ENCODE measurements at regions not wholly inside any gene's neighbourhood (a gene's known extent, or its start where the extent isn't known, plus 50 kb on each side); places are given as distances from the start of the nearest gene placed in this dataset.

GRCh38 chr1:4424254-4424653, 230.2 kb upstream of the AJAP1 start:
- no peak for ATAC-seq
- ChIA-PET CTCF (no interaction called here), POLR2A (no interaction called here)
- H3K4me1 Mint-ChIP-seq, result no peaks in the 10 kb centered on the region
- peaks cover 6% of the 10 kb centered on the region for H3K27me3 Mint-ChIP-seq
- peaks cover 12% of the 10 kb centered on the region for H3K9me3 Mint-ChIP-seq (ENCODE audit: low read depth)
- DNase-seq, result no peak
- no peaks in the 10 kb centered on the region for H3K36me3 Mint-ChIP-seq (ENCODE audit: low read depth)
- intact Hi-C loops (cut with DNase I, micrococcal nuclease), result no loop called here
- no peak overlapping the region for H3K4me3 Mint-ChIP-seq
- H3K27ac Mint-ChIP-seq, result no peak overlapping the region

DNA sequence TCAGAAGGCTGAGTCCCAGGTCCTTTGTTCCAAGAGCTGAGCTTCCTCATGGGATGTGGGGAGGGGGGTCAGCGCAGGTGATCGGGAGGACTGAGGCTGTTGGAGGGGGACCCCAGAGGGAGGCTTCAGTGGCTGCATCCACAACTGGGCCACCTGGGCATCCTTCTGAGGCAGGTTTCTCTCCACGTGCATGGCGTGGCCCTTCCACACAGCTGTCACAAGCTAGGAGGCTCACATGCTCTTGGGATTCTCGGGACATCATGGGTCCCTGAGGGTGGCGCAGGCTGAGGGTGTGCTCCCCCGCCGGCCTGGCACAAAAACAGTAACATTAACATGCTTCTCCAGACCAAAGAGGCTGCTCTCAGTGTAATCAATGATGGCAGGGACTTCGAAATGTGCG, 229.6 kb upstream of the AJAP1 start:
- Mint-ChIP-seq H3K27ac (no peak overlapping the region), H3K9me3 (ENCODE audit: low read depth) (peaks cover 9% of the 10 kb centered on the region), H3K27me3 (peaks cover 4% of the 10 kb centered on the region), H3K4me1 (no peaks in the 10 kb centered on the region), H3K36me3 (ENCODE audit: low read depth) (no peaks in the 10 kb centered on the region), H3K4me3 (no peak overlapping the region)
- CTCF ChIA-PET, result no interaction called here
- no peak for ATAC-seq
- intact Hi-C loops (cut with DNase I, micrococcal nuclease), result no loop called here
- POLR2A ChIA-PET, result no interaction called here
- DNase-seq, result no peak

DNA sequence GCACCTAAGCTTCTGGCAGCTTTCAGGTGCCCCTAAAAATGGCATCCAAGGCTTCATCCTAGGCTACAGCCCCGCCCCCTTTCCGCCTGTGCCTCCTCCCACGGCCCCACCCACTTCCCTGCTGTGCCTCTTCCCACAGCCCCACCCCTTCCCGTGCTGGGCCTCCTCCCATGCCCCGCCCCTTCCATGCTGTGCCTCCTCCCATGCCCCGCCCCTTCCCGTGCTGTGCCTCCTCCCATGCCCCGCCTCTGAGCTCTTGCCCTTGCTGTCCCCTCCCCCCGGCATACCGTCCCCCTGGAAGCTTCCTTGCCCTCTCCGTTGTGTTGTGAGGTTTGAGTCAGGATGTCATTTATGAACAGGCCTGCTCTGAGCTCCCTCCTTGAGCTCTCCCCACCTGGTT, 228.5 kb upstream of the AJAP1 start:
- intact Hi-C loops (cut with DNase I, micrococcal nuclease), result no loop called here
- peak; percentile 44 for DNase-seq
- no peak overlapping the region for H3K27ac Mint-ChIP-seq
- no peaks in the 10 kb centered on the region for H3K4me1 Mint-ChIP-seq
- ATAC-seq, result no peak
- ChIA-PET POLR2A (no interaction called here), CTCF (interaction anchor here (0.7 kb wide), 1 partner anchor 764 kb away, joined by 4 read pairs; no protein-coding TSS in a partner anchor)
- peaks cover 2% of the 10 kb centered on the region for H3K27me3 Mint-ChIP-seq
- no peak overlapping the region for H3K4me3 Mint-ChIP-seq
- H3K9me3 Mint-ChIP-seq (ENCODE audit: low read depth), result peaks cover 3% of the 10 kb centered on the region
- no peaks in the 10 kb centered on the region for H3K36me3 Mint-ChIP-seq (ENCODE audit: low read depth)

GRCh38 chr1:4428711-4429110, 225.7 kb upstream of the AJAP1 start:
- Mint-ChIP-seq H3K27me3 (no peaks in the 10 kb centered on the region), H3K36me3 (ENCODE audit: low read depth) (no peaks in the 10 kb centered on the region), H3K9me3 (ENCODE audit: low read depth) (peaks cover 3% of the 10 kb centered on the region), H3K4me1 (no peaks in the 10 kb centered on the region), H3K4me3 (no peak overlapping the region), H3K27ac (no peak overlapping the region)
- intact Hi-C loops (cut with DNase I, micrococcal nuclease), result no loop called here
- ChIA-PET POLR2A (no interaction called here), CTCF (no interaction called here)
- ATAC-seq (no peak), DNase-seq (no peak)

GRCh38 chr1:4430406-4431365, 223.7 kb upstream of the AJAP1 start:
- Mint-ChIP-seq H3K27me3 (no peaks in the 10 kb centered on the region), H3K27ac (no peak overlapping the region), H3K36me3 (ENCODE audit: low read depth) (no peaks in the 10 kb centered on the region), H3K4me3 (no peak overlapping the region), H3K4me1 (no peaks in the 10 kb centered on the region), H3K9me3 (ENCODE audit: low read depth) (peaks cover 3% of the 10 kb centered on the region)
- ChIA-PET CTCF (no interaction called here), POLR2A (no interaction called here)
- ATAC-seq (no peak), DNase-seq (no peak)
- intact Hi-C loops (cut with DNase I, micrococcal nuclease), result no loop called here

- intact Hi-C loops (cut with DNase I, micrococcal nuclease), result no loop called here
- CTCF ChIA-PET, result no interaction called here
- no peak for ATAC-seq
- POLR2A ChIA-PET, result no interaction called here
- H3K27ac Mint-ChIP-seq, result no peak overlapping the region
- H3K9me3 Mint-ChIP-seq (ENCODE audit: low read depth), result peaks cover 3% of the 10 kb centered on the region
- DNase-seq, result no peak
- no peaks in the 10 kb centered on the region for H3K4me1 Mint-ChIP-seq
- H3K4me3 Mint-ChIP-seq, result no peak overlapping the region
- H3K27me3 Mint-ChIP-seq, result no peaks in the 10 kb centered on the region
- no peaks in the 10 kb centered on the region for H3K36me3 Mint-ChIP-seq (ENCODE audit: low read depth)
These were observed 222.9 kb upstream of the AJAP1 start for GRCh38 chr1:4431491-4431890.

DNA sequence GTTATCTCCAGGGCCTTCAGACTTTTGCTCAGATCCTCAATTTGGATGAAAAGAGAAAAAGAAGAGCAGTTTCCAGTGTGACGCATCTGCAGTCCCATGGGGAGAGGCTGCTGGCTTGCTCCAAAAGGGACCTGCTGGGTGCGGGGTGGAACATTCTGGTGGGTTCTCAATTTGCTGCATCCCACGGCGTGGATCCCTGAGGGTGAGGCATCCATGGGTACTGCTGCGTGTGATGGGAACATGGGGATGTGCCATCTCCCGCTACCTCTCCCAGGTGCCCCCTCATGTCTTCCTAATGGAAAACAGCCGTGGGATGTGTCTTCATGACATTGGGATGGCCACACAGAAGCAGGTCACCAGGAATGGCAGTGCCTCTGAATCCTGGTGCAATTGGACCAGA, 221.3 kb upstream of the AJAP1 start:
- POLR2A ChIA-PET, result no interaction called here
- Mint-ChIP-seq H3K4me1 (no peaks in the 10 kb centered on the region), H3K27me3 (peaks cover 2% of the 10 kb centered on the region), H3K36me3 (ENCODE audit: low read depth) (no peaks in the 10 kb centered on the region), H3K4me3 (no peak overlapping the region), H3K9me3 (ENCODE audit: low read depth) (no peaks in the 10 kb centered on the region), H3K27ac (no peak overlapping the region)
- DNase-seq, result no peak
- CTCF ChIA-PET, result no interaction called here
- intact Hi-C loops (cut with DNase I, micrococcal nuclease), result no loop called here
- ATAC-seq, result no peak

- no peak for ATAC-seq
- CTCF ChIA-PET, result no interaction called here
- no peaks in the 10 kb centered on the region for H3K9me3 Mint-ChIP-seq (ENCODE audit: low read depth)
- intact Hi-C loops (cut with DNase I, micrococcal nuclease), result no loop called here
- H3K27ac Mint-ChIP-seq, result no peak overlapping the region
- no peaks in the 10 kb centered on the region for H3K4me1 Mint-ChIP-seq
- H3K4me3 Mint-ChIP-seq, result no peak overlapping the region
- POLR2A ChIA-PET, result no interaction called here
- DNase-seq, result no peak
- no peaks in the 10 kb centered on the region for H3K36me3 Mint-ChIP-seq (ENCODE audit: low read depth)
- peaks cover 33% of the 10 kb centered on the region for H3K27me3 Mint-ChIP-seq
These were observed 210.3 kb upstream of the AJAP1 start for GRCh38 chr1:4444086-4444485.

DNA sequence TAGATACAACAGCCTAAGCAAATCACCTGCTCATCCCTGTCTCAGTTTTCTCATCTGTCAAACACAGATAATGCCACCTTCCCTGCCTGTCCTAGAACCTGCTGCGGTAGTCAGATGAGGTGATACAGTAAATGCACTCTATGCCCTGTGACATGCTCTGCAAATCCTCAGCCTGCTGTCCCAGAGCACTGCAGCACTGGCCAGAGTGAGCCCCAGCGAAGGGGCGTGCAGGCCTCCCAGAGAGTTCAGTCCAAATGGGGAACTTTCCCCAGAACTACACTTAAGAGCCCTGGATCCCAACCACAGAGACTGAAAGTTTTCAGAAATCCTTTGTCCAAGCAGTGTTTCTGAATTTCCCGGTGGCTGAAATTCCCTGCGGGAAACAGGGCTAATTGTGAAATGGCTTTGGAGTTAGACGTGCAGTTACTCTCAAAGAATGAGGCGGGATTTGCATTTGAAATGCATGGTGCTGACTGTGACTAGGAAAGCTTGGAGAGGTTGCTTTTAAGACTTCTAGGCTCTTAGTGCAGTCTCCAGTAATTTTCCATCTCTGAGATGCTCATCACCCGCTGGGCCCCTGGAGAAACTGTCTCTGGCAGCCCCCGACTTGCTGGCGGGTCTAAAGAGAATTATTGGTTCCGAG, 206.5 kb upstream of the AJAP1 start:
- Mint-ChIP-seq H3K27ac (no peak overlapping the region), H3K4me1 (no peaks in the 10 kb centered on the region), H3K4me3 (no peak overlapping the region), H3K27me3 (peaks cover 34% of the 10 kb centered on the region), H3K9me3 (ENCODE audit: low read depth) (no peaks in the 10 kb centered on the region), H3K36me3 (ENCODE audit: low read depth) (no peaks in the 10 kb centered on the region)
- intact Hi-C loops (cut with DNase I, micrococcal nuclease), result no loop called here
- ATAC-seq (no peak), DNase-seq (no peak)
- ChIA-PET CTCF (interaction anchor here (0.9 kb wide), 1 partner anchor 860 kb away, joined by 3 read pairs; no protein-coding TSS in a partner anchor), POLR2A (no interaction called here)

DNA sequence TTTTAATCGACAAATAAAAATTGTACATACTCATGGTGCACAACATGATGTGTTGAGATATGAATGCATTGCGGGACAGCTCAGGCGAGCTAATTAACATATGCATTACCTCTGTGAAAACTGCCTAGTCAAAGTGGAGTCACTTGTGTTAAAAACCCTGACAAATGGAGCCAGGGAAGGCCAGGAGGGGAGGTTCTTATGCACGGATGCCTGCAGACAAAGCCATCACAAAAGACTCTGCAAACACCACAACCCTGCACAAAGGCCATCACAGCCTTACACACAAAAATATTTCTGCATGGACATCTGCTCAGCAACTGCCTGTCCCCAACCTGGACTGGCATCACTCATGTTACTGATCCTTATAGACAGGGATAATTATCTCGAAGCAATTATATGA, 204.4 kb upstream of the AJAP1 start:
- no peak for ATAC-seq
- Mint-ChIP-seq H3K4me3 (no peak overlapping the region), H3K4me1 (no peaks in the 10 kb centered on the region), H3K27ac (no peak overlapping the region), H3K36me3 (ENCODE audit: low read depth) (no peaks in the 10 kb centered on the region), H3K27me3 (peaks cover 22% of the 10 kb centered on the region), H3K9me3 (ENCODE audit: low read depth) (no peaks in the 10 kb centered on the region)
- CTCF ChIA-PET, result no interaction called here
- no peak for DNase-seq
- intact Hi-C loops (cut with DNase I, micrococcal nuclease), result no loop called here
- POLR2A ChIA-PET, result no interaction called here

DNA sequence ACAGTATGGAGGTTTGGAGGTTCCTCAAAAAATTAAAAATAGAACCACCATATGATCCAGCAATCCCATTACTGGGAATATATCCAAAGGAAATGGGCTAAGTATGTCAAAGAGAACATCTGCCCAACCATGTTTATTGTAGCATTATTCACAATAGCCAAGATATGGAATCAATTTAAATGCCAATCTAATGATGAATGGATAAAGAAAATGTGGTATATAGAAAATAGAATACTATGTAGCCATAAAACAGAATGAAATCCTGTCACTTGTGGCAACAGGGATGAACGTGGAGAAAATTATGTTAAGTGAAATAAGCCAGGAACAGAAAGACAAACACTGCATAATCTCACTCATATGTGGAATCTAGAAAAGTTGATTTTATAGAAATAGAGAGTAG, 201.7 kb upstream of the AJAP1 start:
- Mint-ChIP-seq H3K4me3 (no peak overlapping the region), H3K36me3 (ENCODE audit: low read depth) (no peaks in the 10 kb centered on the region), H3K27ac (no peak overlapping the region), H3K9me3 (ENCODE audit: low read depth) (peaks cover 4% of the 10 kb centered on the region), H3K27me3 (peaks cover 8% of the 10 kb centered on the region), H3K4me1 (no peaks in the 10 kb centered on the region)
- POLR2A ChIA-PET, result no interaction called here
- CTCF ChIA-PET, result no interaction called here
- ATAC-seq, result no peak
- intact Hi-C loops (cut with DNase I, micrococcal nuclease), result no loop called here
- DNase-seq, result no peak

- Mint-ChIP-seq H3K4me3 (no peak overlapping the region), H3K27me3 (peaks cover 3% of the 10 kb centered on the region), H3K4me1 (no peaks in the 10 kb centered on the region), H3K9me3 (ENCODE audit: low read depth) (peaks cover 4% of the 10 kb centered on the region), H3K27ac (no peak overlapping the region), H3K36me3 (ENCODE audit: low read depth) (no peaks in the 10 kb centered on the region)
- no peak for DNase-seq
- ATAC-seq, result no peak
- intact Hi-C loops (cut with DNase I, micrococcal nuclease), result no loop called here
- POLR2A ChIA-PET, result no interaction called here
- CTCF ChIA-PET, result no interaction called here
These were observed 194.4 kb upstream of the AJAP1 start for GRCh38 chr1:4460052-4460451.

Data from activated CD4-positive, alpha-beta T cell treated with anti-CD3 and anti-CD28 coated beads for 36 hours (primary cell).